K562 (cell line): ENCODE measurements at regions not wholly inside any gene's neighbourhood (a gene's known extent, or its start where the extent isn't known, plus 50 kb on each side); places are given as distances from the start of the nearest gene placed in this dataset.

Experiments
- CREB1 ChIP-seq, 2 experiments: sonication (generic) in 1 of 2; formaldehyde crosslinking in 1 of 2; IDR thresholded peaks; 2 replicates each; pipeline versions ENCODE4 v1.6.1 to v1.8.0; 2012 to 2022; ENCODE audit warnings: inconsistent platforms in 1 of 2, mild to moderate bottlenecking in 1 of 2, missing genetic modification reagents in 1 of 2, moderate library complexity in 1 of 2
- JUND ChIP-seq, 2 experiments: IDR thresholded peaks; 2 replicates in 1 of 2; 3 replicates in 1 of 2; pipeline ENCODE4 v1.6.1; 2011; ENCODE audit warnings: borderline replicate concordance in 2 of 2, low read depth in 2 of 2, low read length in 2 of 2, improper control_type of control experiment in 1 of 2, missing biosample characterization in 1 of 2, missing genetic modification characterization in 1 of 2, missing genetic modification reagents in 1 of 2
- POLR2A ChIP-seq: fragments of 450-650 bp; conservative IDR thresholded peaks from 2 replicates; pipeline ENCODE4 v1.6.1; 2016
- SIN3A ChIP-seq, 2 experiments: fragments of 150-350 bp in 1 of 2; IDR thresholded peaks; 2 replicates each; pipeline ENCODE4 v1.6.1; 2011 to 2016; ENCODE audit warnings: borderline replicate concordance in 2 of 2, low read depth in 2 of 2, low read length in 2 of 2, mild to moderate bottlenecking in 2 of 2, moderate library complexity in 2 of 2; ENCODE audit not compliant: control insufficient read depth in 1 of 2
- TARDBP ChIP-seq: fragments of 450-650 bp; IDR thresholded peaks from 2 replicates; pipeline ENCODE4 v1.6.1; 2016
- TEAD2 ChIP-seq: fragments of 450-650 bp; IDR thresholded peaks from 2 replicates; pipeline ENCODE4 v1.6.1; 2016; ENCODE audit warnings: missing genetic modification characterization, control low read depth, missing compliant biosample characterization
- TF ChIP-seq, protein P1 (sequence below): fragments of 250-450 bp; sonication (Bioruptor Pico); IDR thresholded peaks from 2 replicates; pipeline ENCODE4 v1.4.0; 2020; ENCODE audit warnings: mild to moderate bottlenecking, moderate library complexity
- TF ChIP-seq, protein P2 (sequence below): fragments of 450-650 bp; IDR thresholded peaks from 2 replicates; pipeline ENCODE4 v1.6.1; 2017; ENCODE audit warnings: antibody characterized with exemption, mild to moderate bottlenecking
- TF ChIP-seq, protein P3 (sequence below), 2 experiments: fragments of 450-650 bp in 1 of 2; sonication (generic) in 1 of 2; formaldehyde crosslinking in 1 of 2; IDR thresholded peaks; 2 replicates each; pipeline versions ENCODE4 v1.7.1 to v1.9.0; 2016 to 2022; ENCODE audit warnings: inconsistent platforms in 1 of 2, mild to moderate bottlenecking in 1 of 2, missing genetic modification reagents in 1 of 2
- TF ChIP-seq, protein P4 (sequence below): IDR thresholded peaks from 2 replicates; pipeline ENCODE4 v1.6.1; 2012; ENCODE audit warnings: low read depth, low read length, improper control_type of control experiment, borderline replicate concordance

DNA sequence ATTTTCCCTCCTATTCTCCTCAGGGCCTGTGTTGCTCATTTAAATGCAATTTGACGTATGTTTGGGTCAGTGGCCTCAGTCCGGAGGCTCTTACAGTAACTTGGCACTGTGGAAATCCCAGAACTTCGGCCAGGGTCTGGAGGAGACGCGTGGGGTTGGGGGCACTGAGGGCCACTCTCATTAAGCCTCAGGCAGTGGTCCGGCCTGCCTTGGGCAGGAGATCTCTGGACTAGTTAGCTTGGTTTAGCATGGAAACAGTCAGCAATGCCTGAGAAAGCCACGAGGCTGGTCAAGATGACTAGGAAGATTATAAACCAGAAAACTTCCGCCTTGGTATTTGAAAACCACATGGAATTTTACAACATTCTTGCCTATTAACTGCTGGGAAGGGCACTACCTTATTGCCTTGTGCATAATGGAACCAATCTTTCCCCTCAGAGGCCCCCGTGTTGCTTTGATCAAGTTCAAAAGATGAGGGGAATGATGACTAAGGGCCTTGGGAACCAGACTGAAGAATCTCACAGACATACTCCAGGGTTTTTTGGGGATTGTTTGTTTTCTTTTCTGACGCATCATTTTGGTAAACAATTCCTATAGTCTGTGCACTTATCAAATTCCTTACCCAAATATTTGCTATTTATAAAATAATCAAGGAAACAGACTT, 206.0 kb upstream of the PREP start:
- TF ChIP-seq CREB1 (IDR thresholded peaks at IDR 0.05) (no peak), CREB1 (CRISPR knock-in tag; IDR thresholded peaks at IDR 0.05) (no peak), SIN3A (IDR thresholded peaks at IDR 0.05; ENCODE audit: borderline replicate concordance in 2 of 2, control insufficient read depth in 1 of 2, low read depth in 2 of 2, low read length in 2 of 2) (no peak), TARDBP (no peak), JUND (IDR thresholded peaks at IDR 0.05; ENCODE audit: borderline replicate concordance, low read depth, low read length) (no peak), JUND (tag; IDR thresholded peaks at IDR 0.05; ENCODE audit: borderline replicate concordance, low read depth, low read length) (no peak), POLR2A (no peak), TEAD2 (no peak)
- TF ChIP-seq, protein P1, sequence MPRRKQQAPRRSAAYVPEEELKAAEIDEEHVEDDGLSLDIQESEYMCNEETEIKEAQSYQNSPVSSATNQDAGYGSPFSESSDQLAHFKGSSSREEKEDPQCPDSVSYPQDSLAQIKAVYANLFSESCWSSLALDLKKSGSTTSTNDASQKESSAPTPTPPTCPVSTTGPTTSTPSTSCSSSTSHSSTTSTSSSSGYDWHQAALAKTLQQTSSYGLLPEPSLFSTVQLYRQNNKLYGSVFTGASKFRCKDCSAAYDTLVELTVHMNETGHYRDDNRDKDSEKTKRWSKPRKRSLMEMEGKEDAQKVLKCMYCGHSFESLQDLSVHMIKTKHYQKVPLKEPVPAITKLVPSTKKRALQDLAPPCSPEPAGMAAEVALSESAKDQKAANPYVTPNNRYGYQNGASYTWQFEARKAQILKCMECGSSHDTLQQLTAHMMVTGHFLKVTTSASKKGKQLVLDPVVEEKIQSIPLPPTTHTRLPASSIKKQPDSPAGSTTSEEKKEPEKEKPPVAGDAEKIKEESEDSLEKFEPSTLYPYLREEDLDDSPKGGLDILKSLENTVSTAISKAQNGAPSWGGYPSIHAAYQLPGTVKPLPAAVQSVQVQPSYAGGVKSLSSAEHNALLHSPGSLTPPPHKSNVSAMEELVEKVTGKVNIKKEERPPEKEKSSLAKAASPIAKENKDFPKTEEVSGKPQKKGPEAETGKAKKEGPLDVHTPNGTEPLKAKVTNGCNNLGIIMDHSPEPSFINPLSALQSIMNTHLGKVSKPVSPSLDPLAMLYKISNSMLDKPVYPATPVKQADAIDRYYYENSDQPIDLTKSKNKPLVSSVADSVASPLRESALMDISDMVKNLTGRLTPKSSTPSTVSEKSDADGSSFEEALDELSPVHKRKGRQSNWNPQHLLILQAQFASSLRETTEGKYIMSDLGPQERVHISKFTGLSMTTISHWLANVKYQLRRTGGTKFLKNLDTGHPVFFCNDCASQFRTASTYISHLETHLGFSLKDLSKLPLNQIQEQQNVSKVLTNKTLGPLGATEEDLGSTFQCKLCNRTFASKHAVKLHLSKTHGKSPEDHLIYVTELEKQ, result no peak
- TF ChIP-seq, protein P2, sequence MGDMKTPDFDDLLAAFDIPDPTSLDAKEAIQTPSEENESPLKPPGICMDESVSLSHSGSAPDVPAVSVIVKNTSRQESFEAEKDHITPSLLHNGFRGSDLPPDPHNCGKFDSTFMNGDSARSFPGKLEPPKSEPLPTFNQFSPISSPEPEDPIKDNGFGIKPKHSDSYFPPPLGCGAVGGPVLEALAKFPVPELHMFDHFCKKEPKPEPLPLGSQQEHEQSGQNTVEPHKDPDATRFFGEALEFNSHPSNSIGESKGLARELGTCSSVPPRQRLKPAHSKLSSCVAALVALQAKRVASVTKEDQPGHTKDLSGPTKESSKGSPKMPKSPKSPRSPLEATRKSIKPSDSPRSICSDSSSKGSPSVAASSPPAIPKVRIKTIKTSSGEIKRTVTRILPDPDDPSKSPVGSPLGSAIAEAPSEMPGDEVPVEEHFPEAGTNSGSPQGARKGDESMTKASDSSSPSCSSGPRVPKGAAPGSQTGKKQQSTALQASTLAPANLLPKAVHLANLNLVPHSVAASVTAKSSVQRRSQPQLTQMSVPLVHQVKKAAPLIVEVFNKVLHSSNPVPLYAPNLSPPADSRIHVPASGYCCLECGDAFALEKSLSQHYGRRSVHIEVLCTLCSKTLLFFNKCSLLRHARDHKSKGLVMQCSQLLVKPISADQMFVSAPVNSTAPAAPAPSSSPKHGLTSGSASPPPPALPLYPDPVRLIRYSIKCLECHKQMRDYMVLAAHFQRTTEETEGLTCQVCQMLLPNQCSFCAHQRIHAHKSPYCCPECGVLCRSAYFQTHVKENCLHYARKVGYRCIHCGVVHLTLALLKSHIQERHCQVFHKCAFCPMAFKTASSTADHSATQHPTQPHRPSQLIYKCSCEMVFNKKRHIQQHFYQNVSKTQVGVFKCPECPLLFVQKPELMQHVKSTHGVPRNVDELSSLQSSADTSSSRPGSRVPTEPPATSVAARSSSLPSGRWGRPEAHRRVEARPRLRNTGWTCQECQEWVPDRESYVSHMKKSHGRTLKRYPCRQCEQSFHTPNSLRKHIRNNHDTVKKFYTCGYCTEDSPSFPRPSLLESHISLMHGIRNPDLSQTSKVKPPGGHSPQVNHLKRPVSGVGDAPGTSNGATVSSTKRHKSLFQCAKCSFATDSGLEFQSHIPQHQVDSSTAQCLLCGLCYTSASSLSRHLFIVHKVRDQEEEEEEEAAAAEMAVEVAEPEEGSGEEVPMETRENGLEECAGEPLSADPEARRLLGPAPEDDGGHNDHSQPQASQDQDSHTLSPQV, result no peak
- TF ChIP-seq, protein P3, sequence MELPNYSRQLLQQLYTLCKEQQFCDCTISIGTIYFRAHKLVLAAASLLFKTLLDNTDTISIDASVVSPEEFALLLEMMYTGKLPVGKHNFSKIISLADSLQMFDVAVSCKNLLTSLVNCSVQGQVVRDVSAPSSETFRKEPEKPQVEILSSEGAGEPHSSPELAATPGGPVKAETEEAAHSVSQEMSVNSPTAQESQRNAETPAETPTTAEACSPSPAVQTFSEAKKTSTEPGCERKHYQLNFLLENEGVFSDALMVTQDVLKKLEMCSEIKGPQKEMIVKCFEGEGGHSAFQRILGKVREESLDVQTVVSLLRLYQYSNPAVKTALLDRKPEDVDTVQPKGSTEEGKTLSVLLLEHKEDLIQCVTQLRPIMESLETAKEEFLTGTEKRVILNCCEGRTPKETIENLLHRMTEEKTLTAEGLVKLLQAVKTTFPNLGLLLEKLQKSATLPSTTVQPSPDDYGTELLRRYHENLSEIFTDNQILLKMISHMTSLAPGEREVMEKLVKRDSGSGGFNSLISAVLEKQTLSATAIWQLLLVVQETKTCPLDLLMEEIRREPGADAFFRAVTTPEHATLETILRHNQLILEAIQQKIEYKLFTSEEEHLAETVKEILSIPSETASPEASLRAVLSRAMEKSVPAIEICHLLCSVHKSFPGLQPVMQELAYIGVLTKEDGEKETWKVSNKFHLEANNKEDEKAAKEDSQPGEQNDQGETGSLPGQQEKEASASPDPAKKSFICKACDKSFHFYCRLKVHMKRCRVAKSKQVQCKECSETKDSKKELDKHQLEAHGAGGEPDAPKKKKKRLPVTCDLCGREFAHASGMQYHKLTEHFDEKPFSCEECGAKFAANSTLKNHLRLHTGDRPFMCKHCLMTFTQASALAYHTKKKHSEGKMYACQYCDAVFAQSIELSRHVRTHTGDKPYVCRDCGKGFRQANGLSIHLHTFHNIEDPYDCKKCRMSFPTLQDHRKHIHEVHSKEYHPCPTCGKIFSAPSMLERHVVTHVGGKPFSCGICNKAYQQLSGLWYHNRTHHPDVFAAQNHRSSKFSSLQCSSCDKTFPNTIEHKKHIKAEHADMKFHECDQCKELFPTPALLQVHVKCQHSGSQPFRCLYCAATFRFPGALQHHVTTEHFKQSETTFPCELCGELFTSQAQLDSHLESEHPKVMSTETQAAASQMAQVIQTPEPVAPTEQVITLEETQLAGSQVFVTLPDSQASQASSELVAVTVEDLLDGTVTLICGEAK (IDR thresholded peaks at IDR 0.05), result no peak
- TF ChIP-seq, protein P3 (CRISPR knock-in tag; IDR thresholded peaks at IDR 0.05), result no peak
- TF ChIP-seq, protein P4, sequence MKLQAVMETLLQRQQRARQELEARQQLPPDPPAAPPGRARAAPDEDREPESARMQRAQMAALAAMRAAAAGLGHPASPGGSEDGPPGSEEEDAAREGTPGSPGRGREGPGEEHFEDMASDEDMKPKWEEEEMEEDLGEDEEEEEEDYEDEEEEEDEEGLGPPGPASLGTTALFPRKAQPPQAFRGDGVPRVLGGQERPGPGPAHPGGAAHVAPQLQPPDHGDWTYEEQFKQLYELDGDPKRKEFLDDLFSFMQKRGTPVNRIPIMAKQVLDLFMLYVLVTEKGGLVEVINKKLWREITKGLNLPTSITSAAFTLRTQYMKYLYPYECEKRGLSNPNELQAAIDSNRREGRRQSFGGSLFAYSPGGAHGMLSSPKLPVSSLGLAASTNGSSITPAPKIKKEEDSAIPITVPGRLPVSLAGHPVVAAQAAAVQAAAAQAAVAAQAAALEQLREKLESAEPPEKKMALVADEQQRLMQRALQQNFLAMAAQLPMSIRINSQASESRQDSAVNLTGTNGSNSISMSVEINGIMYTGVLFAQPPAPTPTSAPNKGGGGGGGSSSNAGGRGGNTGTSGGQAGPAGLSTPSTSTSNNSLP, result no peak
